Stimulated activated CD4-positive, alpha-beta T cell treated with anti-CD3 and anti-CD28 coated beads, Interleukin-2, amount 100 ng/mL, for 48 hours (primary cell): ENCODE measurements at regions not wholly inside any gene's neighbourhood (a gene's known extent, or its start where the extent isn't known, plus 50 kb on each side); places are given as distances from the start of the nearest gene placed in this dataset.
"Not testable (repeated sequence)": the region's sequence is repeated elsewhere in the genome, so short reads cannot be mapped to it uniquely, and the experiment has no call there.

ENCODE experiments used
- DNase-seq, 2 donors: peaks; one replicate each; pipeline ENCODE4 v3.0.0-alpha.2; 2020

DNA sequence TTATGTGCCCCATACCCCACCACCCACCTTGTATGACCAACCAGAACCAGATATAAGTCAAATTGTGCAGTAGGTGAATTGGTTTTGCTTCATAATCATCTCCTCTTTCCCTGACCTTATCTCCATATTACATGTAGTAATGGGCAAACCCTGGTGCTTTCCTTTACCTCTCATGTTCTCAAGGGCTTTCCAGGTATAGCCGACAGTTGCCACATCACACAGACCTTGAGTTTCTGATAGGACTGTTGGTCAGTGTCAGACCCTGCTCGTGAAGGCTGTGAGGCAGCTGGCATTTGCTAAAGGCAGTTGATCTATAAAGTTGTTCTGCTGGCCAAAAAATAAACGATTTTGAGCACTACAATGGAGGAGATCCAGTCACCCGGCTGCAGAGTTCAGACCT is 145.9 kb downstream of the ALX1 start:
- DNase-seq: no peak

DNA sequence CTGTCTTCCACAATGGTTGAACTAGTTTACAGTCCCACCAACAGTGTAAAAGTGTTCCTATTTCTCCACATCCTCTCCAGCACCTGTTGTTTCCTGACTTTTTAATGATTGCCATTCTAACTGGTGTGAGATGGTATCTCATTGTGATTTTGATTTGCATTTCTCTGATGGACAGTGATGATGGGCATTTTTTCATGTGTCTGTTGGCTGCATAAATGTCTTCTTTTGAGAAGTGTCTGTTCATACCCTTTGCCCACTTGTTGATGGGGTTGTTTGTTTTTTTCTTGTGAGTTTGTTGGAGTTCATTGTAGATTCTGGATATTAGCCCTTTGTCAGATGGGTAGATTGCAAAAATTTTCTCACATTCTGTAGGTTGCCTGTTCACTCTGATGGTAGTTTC is 153.1 kb downstream of the ALX1 start:
- DNase-seq: not testable (repeated sequence)

DNA sequence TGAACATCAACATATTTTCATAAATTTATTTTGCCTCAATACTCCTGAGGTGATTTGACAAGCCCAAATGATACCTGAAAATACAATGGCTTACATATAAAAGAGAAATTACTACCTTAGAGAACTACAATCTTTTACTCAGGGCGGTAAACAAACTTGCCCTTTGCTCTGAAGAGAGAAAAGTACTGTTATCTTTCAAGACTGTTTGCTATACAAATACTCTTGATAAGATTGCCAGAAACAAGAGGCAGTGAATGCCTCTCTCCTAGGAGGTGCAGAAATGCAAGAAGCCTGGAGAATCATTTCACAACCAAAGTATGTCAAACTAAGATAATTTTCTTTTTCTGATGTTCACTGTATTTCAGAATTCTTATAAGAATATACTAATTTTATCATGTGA is 160.3 kb downstream of the ALX1 start:
- DNase-seq: no peak

DNA sequence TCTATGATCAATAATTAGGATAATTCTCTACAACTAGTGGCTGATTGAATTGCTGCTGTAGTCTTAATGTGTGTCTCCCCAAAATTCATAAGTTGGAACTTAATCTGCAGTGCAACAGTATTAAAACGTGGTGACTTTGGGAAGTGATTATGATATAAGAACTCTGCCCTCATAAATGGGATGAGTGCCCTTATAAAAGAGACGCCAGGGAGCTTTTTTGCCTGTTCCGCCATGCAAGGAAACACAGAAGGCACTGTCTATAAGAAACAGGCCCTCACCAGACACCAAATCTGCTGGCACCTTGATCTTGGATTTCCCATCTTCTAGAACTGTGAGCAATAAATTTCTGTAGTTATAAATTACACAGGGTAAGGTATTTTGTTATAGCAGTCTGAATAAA is 161.0 kb downstream of the ALX1 start:
- DNase-seq: no peak

DNA sequence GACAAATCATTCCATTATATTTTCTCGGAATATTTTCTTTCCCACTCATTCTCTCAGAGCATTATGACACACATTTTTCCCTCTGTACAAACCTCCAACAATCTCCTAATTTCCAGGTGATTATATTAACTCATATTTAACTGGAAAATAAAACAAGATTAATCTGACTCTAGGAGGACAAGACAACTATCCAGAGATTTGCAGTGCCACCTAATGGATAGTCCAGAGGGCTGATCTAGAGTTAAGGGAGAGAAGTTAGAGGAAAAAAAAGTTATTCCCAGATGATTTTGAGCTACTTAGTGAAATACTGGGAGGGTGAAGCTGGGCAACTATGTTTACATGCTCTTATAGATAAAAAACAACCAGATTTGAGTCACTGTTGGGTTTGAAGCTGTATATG is 161.7 kb downstream of the ALX1 start:
- DNase-seq: no peak

DNA sequence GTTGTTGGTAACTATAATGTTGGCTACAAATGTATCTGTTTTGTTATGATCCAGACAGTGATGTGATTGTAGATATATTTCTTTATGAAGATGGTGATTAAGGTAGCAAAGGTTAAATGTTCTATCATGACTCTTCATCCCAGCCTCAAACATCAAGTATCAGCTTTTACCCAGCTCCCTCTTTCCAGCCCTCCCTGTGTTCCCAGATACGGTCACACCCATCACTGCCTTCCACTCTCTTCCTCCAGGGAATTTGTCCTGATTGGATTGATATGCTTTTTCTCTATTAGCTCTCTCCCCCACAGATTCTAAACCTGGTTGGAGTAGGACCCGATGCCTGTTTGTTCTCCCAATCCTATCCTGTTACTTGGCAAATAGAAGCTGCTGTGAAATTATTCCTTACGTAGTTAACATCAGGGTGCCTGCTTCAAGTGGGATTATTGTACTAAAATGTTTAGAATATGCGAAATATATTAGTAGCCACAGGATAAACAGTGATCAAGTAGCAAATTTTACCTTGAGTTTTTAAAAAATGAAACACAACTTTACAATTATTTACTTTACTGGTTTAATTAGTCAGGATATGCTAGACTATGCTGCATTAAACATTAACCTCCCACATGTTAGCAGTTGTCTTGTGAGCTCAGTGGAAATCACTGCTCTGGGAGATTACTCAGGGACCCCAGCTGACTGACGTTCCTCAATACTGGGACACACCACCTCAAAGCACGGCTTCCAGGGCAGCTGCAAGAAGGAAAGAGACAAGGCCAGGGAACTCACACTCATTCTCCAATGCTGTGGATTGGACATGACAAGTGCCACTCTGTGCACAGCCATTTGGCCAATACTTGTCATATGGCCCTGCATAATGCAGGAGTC is 165.3 kb downstream of the ALX1 start:
- DNase-seq: no peak

DNA sequence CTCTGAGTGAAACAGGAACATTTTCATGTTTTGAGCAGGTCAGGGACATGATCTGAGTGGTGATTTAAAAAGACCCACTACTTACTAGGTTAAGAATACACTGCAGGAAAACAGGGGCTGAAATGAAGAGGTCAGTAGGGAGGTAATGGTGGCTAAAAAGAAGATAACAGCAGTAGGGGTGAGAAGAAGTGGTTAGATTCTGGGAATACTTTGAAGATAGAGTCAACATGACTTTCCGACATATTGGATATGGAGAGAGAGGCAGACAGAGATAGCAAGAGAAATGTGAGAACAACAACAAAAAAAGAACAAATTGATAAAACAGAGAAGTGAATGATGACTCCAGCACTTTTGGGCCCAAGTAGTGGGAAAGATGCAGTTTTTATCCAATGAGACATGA is 168.0 kb downstream of the ALX1 start:
- no peak for DNase-seq

DNA sequence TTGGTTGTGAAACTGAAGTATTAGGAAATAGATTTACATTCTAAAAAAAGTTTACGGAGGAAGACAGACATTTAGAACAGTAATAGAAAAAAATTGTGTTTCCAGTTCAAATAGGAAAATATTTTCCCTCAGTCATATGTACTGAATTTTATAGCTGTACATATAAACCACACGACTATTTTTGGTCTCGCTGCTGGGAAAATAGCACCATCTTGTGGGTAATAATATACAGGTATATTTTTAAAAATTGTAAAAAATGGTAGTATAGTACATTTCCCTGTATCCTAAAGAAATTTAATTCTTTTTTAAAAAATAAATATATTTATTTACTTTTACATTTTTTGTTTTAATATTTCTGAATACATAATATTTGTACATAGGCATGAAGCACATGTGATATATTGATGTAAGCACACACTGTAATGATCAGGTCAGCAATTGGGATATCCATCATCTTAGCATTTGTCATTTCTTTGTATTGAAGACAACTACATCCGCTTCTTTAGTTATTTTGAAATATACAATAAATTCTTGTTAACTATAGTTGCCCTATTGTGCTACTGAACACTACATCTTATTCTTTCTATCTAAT is 168.6 kb downstream of the ALX1 start:
- DNase-seq: no peak

DNA sequence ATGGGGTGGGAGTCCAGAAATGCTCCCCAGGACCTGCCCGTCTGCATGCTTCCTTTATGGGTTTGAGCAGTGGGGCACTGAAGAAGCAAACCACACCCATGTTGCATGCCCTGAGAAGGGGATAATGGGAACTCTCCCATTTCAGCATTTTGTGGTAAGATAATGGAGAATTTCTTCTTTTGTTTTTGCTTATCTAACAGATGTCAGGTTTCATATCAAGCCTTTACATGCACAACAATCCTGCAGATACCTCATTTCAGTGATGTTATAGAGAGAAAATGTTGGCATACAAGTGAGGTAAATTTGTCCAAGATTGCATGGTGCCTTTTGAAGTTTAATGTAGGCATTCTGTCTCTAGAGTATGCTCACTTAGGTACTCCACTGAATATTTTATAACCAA is 177.0 kb downstream of the ALX1 start:
- no peak for DNase-seq

DNA sequence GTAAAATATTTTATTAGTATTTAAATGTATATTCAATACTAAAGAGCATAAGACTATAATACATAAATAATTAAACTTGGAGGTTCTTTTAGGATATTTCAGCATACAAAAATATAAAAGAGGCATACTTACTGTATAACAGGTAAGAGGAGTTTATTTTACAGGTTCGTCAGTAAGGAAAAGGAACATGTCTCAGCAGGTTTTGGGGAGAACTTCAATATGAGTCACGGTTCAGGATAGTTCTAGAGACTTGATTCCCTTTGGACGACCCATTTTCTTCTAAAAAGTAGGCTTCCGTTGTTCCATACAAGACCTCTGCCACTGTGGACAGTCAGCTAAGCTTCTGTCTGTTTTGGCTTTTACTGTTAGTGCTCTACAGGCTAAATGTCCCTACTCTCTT is 181.1 kb downstream of the ALX1 start:
- DNase-seq: no peak

DNA sequence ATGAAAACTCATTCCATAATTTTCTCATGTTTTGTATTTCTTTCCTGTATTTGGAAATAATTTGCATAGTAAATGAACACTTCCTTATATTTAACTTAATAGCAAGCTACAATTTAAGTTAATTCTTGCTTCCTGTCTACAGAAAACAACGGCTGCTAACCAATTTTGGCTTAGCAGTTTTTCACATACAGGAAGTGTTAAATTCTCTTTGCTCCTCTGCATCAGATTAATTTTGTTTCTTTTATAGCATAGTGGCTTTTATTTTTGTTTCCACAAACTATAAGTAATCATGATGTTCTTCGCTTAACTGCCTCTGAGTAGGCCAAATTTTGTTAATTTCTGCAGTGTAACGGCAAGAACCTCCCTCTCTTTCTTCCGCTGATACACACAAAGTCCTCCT is 182.9 kb downstream of the ALX1 start:
- DNase-seq: no peak

DNA sequence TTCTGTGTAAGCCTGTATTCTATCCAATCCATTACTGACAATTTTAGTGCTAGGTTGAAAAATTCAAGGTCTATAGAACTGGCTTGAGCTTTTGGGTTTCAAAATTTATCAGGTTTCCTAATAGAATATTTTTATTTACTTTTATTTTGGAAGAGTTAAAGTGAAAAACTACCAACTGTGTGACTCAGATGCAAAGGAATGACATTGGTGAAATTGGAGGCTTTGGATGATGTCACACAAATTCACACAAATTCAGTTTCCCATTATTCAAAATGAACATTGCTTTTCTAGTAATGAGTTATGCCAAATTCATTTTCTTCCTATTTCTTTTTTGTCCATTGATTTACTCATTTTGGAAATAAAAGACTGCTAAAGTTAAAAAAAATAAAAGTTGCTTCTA is 186.9 kb downstream of the ALX1 start:
- DNase-seq: no peak

DNA sequence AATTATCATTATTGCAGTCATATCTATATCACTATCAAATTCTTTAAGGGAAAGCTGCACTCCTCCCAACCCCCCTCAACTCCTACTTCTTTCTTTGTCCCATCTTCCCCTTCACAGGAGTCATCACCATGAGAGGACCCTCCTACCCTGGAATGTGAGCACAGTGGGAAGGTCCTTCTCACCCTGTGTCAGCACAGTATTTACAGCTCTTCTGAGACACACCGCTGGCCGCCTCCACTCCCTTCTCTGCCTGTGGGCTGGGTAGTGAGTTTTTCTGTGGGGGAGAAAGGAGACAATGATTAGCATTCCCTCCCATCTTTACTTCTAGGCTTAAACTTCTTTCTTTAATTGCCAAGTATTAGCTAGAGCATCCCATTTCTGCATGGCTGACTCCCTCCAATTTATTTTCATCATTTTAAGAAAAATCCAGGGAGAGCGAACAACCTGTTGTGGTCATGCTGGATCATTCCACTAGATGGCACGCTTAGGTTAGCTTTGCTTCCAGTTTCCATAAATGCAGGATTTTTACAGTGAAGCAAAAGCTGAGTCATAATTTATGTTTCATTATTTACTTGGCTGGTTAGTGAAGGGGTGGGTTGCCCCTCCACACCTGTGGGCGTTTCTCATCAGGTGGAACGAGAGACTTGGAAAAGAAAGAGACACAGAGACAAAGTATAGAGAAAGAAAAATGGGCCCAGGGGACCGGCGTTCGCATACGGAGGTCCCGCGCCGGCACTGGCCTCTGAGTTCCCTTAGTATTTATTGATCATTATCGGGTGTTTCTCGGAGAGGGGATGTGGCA is 188.5 kb downstream of the ALX1 start:
- peak in 1 of 2 donors; percentile 4 for DNase-seq

DNA sequence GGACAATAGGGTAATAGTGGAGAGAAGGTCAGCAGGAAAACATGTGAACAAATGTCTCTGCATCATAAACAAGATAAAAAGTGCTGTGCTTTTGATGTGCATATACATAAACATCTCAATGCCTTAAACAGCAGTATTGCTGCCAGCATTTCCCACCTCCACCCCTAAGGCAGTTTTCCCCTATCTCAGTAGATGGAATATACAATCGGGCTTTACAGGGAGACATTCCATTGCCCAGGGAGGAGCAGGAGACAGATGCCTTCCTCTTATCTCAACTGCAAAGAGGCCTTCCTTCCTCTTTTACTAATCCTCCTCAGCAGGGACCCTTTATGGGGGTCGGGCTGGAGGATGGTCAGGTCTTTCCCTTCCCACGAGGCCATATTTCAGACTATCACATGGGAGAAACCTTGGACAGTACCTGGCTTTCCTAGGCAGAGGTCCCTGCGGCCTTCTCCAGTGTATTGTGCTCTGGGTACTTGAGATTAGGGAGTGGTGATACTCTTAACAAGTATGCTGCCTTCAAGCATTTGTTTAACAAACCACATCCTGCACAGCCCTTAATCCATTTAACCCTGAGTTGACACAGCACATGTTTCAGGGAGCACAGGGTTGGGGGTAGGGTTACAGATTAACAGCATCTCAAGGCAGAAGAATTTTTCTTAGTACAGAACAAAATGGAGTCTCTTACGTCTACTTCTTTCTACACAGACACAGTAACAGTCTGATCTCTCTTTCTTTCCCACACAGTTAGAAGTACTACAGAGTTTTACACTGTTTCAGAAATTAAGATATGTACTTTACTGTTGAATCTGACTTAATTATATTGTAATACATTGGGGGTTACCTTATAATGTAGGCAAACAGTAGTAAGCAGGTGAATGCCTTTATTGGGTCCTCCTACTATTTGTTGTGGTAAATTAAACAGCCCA is 189.4 kb downstream of the ALX1 start:
- DNase-seq: not testable (repeated sequence)

DNA sequence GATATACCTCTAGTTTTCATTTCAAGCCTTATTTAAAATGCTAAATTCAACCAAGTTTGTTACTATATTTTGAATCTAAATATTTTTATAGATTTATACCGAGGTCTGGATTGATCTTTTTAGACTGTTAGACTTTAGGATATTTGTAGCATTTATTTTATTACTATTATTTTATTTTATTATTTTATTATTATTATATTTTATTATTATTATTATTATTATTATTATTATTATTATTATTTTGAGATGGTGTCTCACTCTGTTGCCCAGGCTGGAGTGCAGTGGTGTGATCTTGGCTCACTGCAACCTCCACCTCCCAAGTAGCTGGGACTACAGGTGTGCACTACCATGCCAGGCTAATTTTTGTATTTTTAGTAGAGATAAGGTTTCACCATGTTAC is 195.3 kb downstream of the ALX1 start:
- not testable (repeated sequence) for DNase-seq

DNA sequence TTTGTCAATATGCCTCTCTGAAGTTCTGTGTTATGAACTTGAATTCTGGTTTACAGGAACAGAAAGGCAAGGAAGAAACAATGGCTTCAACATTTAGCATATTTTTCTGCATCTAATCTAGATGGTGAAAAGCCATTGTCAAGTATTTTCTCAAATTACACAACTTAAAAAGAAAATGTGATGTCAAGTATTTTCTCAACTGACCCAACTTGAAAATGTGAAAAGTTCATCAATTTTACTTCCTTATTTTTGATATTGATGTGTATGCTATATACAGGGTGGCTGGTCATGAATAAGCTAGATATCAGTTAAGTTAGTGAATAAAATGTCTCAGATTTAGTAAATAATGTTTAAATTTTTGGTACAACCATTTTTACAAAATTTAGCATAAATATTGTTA is 196.7 kb downstream of the ALX1 start:
- DNase-seq: no peak

DNA sequence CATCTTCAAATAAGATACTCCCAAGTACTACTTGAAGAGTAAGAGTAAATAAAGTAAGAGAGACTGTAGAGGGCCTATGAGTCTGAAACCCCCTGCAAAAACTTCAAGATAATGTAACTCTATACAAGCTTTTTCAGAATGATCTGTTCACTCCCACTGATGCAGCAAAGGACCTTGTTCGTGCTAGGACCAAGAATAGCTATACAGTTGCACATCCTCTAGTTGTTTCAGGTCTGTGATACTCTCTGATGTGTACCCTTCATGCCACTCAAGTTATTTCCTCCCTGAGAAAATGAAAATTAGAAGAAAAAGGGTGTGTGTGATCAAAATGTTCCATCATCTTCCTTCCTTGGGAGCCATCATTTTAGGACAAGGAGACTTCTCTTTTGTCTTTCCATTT is 204.4 kb downstream of the ALX1 start:
- DNase-seq: no peak

DNA sequence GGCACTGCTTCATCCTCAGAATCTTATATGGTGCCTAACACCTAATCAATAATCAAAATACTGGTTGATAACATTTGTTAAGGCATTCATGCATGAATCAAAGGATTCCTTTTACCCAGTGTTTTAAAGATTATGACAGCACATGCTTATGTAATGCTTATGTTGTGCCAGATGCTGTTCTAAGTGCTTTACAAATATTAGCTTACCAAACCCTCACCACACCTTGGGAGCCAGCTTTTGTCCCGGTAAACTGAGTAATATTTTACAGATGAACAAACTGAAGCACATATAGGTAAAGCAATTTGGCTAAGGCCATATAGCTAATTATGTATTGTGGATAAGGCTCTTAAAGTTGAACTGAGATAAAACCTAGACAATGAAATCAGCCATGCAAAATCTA is 209.2 kb downstream of the ALX1 start:
- no peak for DNase-seq

DNA sequence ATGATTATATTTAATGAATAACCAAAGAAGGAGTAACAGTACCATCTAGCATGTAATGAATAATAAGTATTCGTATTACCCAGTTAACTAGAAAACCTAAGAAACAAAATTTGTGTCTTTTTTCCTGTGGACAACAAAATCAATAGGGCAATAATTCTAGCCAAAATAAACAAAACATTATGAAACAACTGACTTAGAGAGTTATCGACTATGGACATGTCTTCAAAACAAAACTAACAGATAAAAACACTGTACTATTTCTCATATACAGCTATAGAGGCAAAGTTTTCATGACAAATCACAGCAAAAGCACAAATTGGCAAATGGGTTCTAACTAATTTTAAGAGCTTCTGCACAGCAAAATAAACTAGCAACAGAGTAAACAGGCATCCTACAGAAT is 224.1 kb downstream of the ALX1 start:
- DNase-seq: no peak

DNA sequence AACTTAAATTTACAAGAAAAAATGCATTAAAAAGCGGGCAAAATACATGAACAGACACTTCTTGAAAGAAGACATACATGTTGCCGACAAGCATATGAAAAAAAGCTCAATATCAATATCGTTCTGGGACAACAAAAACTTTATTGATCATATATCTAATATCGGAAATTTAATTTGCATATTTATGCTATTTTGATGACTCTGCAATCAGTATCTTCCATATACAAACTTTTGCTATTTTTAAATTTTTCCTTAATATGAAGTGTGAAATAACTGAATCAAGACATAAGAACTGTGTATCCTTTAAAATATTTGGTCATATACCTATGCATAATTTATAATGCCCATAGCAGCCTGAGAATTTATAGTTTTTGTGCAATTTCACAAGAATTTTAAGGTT is 224.6 kb downstream of the ALX1 start:
- no peak for DNase-seq

DNA sequence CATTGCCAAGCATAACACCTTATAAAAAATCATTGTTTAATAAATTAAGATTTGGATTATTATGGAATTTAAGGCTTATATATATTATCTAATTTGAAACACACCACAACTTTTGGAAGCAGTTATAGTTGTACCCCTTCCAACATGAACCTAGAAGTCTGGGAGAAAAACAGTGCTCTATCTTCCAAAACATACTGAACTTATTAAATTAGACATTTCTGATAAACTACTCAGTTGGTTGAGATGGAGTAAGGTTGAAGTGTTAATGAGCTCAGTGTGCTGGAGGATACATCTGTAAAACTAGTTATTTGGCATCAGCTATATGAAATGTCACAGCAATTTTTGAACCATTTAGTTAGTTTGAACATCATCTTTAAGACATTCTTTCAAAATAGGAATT is 227.4 kb downstream of the ALX1 start:
- no peak for DNase-seq

DNA sequence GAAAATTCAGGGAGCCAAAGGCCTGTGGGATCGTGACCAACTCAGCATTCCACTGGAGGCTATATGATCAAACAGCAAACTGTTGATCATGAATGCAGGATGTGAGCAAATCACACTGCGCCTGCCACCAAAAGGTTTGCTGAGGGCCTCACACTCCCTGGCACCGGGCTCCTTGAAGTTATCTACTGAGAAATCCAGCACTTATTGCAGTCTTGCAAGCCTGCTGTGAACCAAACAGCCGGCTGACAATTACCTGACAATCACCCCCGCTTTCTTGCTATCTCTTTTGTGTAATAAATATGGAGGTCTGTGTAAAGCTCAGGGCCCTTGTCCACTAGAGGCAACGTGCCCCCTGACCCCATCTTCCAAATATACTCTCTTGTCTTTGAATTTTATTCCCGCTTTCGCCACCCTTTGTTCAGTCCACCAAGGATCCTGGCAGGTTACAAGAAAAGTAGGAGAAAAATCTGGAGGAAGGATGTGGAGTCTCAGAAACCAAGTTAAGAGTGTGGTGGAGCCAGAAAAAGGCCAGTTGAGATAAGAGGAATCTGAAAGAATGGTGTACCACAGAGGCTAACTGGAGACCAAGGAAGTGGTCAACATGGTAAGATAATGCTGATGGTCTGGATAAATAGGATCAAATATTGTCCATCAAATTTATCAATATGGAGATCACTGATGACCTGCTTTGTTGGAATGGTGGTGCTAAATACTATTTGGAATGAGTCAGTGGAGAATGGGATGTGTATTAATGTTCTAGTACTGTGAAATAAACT is 229.2 kb downstream of the ALX1 start:
- DNase-seq: no peak
